IMR-90 (cell line): ENCODE measurements at regions not wholly inside any gene's neighbourhood (a gene's known extent, or its start where the extent isn't known, plus 50 kb on each side); places are given as distances from the start of the nearest gene placed in this dataset.

ENCODE experiments used
- ATAC-seq: fragments of 200-7000 bp; cut with Tn5 transposase; 2 replicates; pipeline ENCODE4 v1.9.1; 2020; ENCODE audit warnings: low read depth, mild to moderate bottlenecking, moderate library complexity
- BruUV-seq: library from RNA; stranded (reverse); fragments of 400-500 nt; replicated peaks from 2 replicates; lab custom pipeline; 2021; lab: Mats Ljungman, UMichigan
- CTCF ChIA-PET: fragments of 300-600 bp; formaldehyde crosslinking; extraction: SDS; loops from one replicate; lab custom pipeline; 2021; ENCODE audit warnings: antibody characterized with exemption; lab: Yijun Ruan, JAX
- POLR2A ChIA-PET: fragments of 300-600 bp; sonication (Branson Sonifier 250); formaldehyde crosslinking; loops from one replicate; lab custom pipeline; 2022; ENCODE audit warnings: antibody characterized with exemption; ENCODE audit not compliant: unreplicated experiment; lab: Charles Lee
- DNase-seq: peaks from one replicate; pipeline ENCODE4 v3.0.0; 2013
- H2AFZ ChIP-seq: replicated peaks from 2 replicates; pipeline ENCODE3; 2013; ENCODE audit warnings: low read length, mild to moderate bottlenecking; ENCODE audit not compliant: poor library complexity
- H2AK5ac ChIP-seq: 2 replicates; pipeline ENCODE4 v1.6.1; 2013; ENCODE audit warnings: low read depth, low read length, inconsistent platforms
- H2AK9ac ChIP-seq: replicated peaks from 2 replicates; pipeline ENCODE3; 2013; ENCODE audit warnings: mild to moderate bottlenecking, low read depth, low read length, moderate library complexity; ENCODE audit not compliant: poor library complexity
- H2BK120ac ChIP-seq: 2 replicates; pipeline ENCODE4 v1.6.1; 2013; ENCODE audit warnings: low read depth, low read length, inconsistent platforms
- H2BK15ac ChIP-seq: 3 replicates; pipeline ENCODE4 v1.6.1; 2013; ENCODE audit warnings: low read depth, low read length, inconsistent platforms
- H2BK20ac ChIP-seq: 2 replicates; pipeline ENCODE4 v1.6.1; 2013; ENCODE audit warnings: low read depth, mild to moderate bottlenecking, inconsistent platforms, low read length, moderate library complexity
- H2BK5ac ChIP-seq: 2 replicates; pipeline ENCODE4 v1.6.1; 2013; ENCODE audit warnings: mild to moderate bottlenecking, low read depth, low read length, inconsistent platforms; ENCODE audit not compliant: poor library complexity, severe bottlenecking
- H3K14ac ChIP-seq: replicated peaks from 2 replicates; pipeline ENCODE4 v1.6.1; 2013; ENCODE audit warnings: low read depth, low read length, inconsistent platforms
- H3K18ac ChIP-seq: 2 replicates; pipeline ENCODE4 v1.6.1; 2013; ENCODE audit warnings: low read depth, low read length, control low read depth
- H3K23ac ChIP-seq: 2 replicates; pipeline ENCODE4 v1.6.1; 2013; ENCODE audit warnings: low read depth, low read length, inconsistent platforms
- H3K27ac ChIP-seq: 2 replicates; pipeline ENCODE4 v1.5.1; 2013; ENCODE audit warnings: mild to moderate bottlenecking, control low read depth, low read length; ENCODE audit not compliant: insufficient read depth
- H3K27me3 ChIP-seq: 2 replicates; pipeline ENCODE4 v1.6.1; 2013; ENCODE audit warnings: low read length; ENCODE audit not compliant: control insufficient read depth, insufficient read depth
- H3K36me3 ChIP-seq: 2 replicates; pipeline ENCODE4 v1.6.1; 2013; ENCODE audit warnings: low read length, mixed read lengths; ENCODE audit not compliant: control insufficient read depth, insufficient read depth
- H3K4ac ChIP-seq: 2 replicates; pipeline ENCODE4 v1.6.1; 2013; ENCODE audit warnings: low read depth, low read length, inconsistent platforms
- H3K4me1 ChIP-seq: 2 replicates; pipeline ENCODE4 v1.6.1; 2013; ENCODE audit warnings: low read length, mixed read lengths; ENCODE audit not compliant: control insufficient read depth, insufficient read depth
- H3K4me2 ChIP-seq: 2 replicates; pipeline ENCODE4 v1.6.1; 2013; ENCODE audit warnings: low read depth, mild to moderate bottlenecking, control low read depth, low read length, moderate library complexity
- H3K4me3 ChIP-seq: 2 replicates; pipeline ENCODE4 v1.5.1; 2013; ENCODE audit warnings: low read depth, mild to moderate bottlenecking, control low read depth, low read length, moderate library complexity; ENCODE audit not compliant: insufficient read depth
- H3K56ac ChIP-seq: 2 replicates; pipeline ENCODE4 v1.6.1; 2013; ENCODE audit warnings: low read length, inconsistent platforms; ENCODE audit not compliant: insufficient read depth; ENCODE audit errors: extremely low read depth
- H3K79me1 ChIP-seq, 2 experiments: 2 replicates each; pipeline ENCODE4 v1.6.1; 2013; ENCODE audit warnings: low read length in 2 of 2, inconsistent platforms in 1 of 2, low read depth in 1 of 2
- H3K9ac ChIP-seq: 2 replicates; pipeline ENCODE4 v1.6.1; 2013; ENCODE audit warnings: low read depth, low read length, control low read depth
- H3K9me1 ChIP-seq: 2 replicates; pipeline ENCODE4 v1.6.1; 2013; ENCODE audit warnings: low read length, inconsistent platforms; ENCODE audit not compliant: insufficient read depth
- H3K9me3 ChIP-seq: 2 replicates; pipeline ENCODE4 v1.6.1; 2013; ENCODE audit warnings: low read length; ENCODE audit not compliant: control insufficient read depth, insufficient read depth
- H4K20me1 ChIP-seq: 2 replicates; pipeline ENCODE4 v1.6.1; 2013; ENCODE audit warnings: low read length, inconsistent platforms; ENCODE audit not compliant: insufficient read depth
- H4K5ac ChIP-seq: 2 replicates; pipeline ENCODE4 v1.6.1; 2013; ENCODE audit warnings: mild to moderate bottlenecking, low read depth, low read length, control low read depth
- H4K8ac ChIP-seq, 2 experiments: 2 replicates each; pipeline ENCODE4 v1.6.1; 2013; ENCODE audit warnings: low read depth in 2 of 2, low read length in 2 of 2, control low read depth in 1 of 2, inconsistent platforms in 1 of 2
- H4K91ac ChIP-seq: 2 replicates; pipeline ENCODE4 v1.6.1; 2013; ENCODE audit warnings: low read depth, low read length, inconsistent platforms; ENCODE audit not compliant: insufficient read depth
- BHLHE40 ChIP-seq: fragments of 150-350 bp; IDR thresholded peaks from 2 replicates; pipeline ENCODE4 v1.6.1; 2016; ENCODE audit warnings: mild to moderate bottlenecking, low read depth, low read length
- CHD1 ChIP-seq: IDR thresholded peaks from 2 replicates; pipeline ENCODE4 v1.6.1; 2012; ENCODE audit warnings: low read depth, low read length, improper control_type of control experiment
- RAD21 ChIP-seq: IDR thresholded peaks from 2 replicates; pipeline ENCODE4 v1.6.1; 2012; ENCODE audit warnings: low read length, improper control_type of control experiment
- SMC3 ChIP-seq: fragments of 150-350 bp; IDR thresholded peaks from 2 replicates; pipeline ENCODE4 v1.6.1; 2016; ENCODE audit warnings: low read depth, mild to moderate bottlenecking, antibody characterized with exemption, low read length, moderate library complexity
- WGBS, 2 experiments: methylation state at CpG; one replicate each; pipeline versions ENCODE4 v1.1.5 to v1.1.7; 2013; ENCODE audit warnings: missing lambda C conversion rate in 2 of 2; ENCODE audit not compliant: insufficient read length in 1 of 2; ENCODE audit errors: extremely low coverage in 2 of 2; 5-methylcytosine and 5-hydroxymethylcytosine counted together
- dilution Hi-C: fragments of 300-500 bp; cut with HindIII; formaldehyde crosslinking; loops from one replicate; pipeline ENCODE4 v1.14.3; 2018; ENCODE audit warnings: low sequenced_read_pairs; ENCODE audit not compliant: unreplicated experiment
- in situ Hi-C: fragments of 300-500 bp; cut with MboI; formaldehyde crosslinking; loops from 3 replicates; pipeline ENCODE4 v1.14.3; 2019; ENCODE audit warnings: low sequenced_read_pairs, inconsistent platforms, mixed read lengths
- intact Hi-C: fragments of 100-400 bp; cut with micrococcal nuclease; formaldehyde crosslinking; loops from 2 replicates; pipeline ENCODE4 v1.10.0; 2022
- TF ChIP-seq, protein P1 (sequence below): fragments of 150-350 bp; IDR thresholded peaks from 2 replicates; pipeline ENCODE4 v1.6.1; 2016; ENCODE audit warnings: low read depth, mild to moderate bottlenecking, low read length, moderate library complexity, borderline replicate concordance
- TF ChIP-seq, protein P2 (sequence below): conservative IDR thresholded peaks from 2 replicates; pipeline ENCODE4 v1.5.1; 2012; ENCODE audit warnings: mild to moderate bottlenecking, low read depth, low read length, improper control_type of control experiment

DNA sequence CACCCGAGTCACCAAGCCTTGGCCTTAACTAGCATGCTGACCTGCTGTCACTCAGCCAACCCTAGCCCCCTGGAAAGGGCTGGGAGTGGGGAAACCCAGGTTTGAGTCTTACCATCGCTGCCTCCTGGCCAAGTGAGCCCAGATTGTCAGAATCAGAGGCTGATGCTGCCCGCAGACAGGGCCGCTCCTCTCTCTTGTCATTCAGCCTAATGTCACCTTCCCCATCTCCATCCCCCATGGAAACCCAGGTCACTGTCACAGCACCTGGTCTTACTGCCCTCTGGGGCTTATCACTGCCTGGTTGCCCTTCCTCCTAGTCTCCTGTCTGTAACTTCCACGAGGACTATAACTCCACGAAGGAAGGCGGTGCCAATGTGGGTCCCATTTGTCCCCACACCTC lies 53.6 kb upstream of the CASZ1 start:
- no peak overlapping the region for H2AK5ac ChIP-seq
- H2BK15ac ChIP-seq, result no peak overlapping the region
- H2AFZ ChIP-seq, result no peak overlapping the region
- no peak overlapping the region for H3K18ac ChIP-seq
- H3K79me1 ChIP-seq, result no peaks in the 10 kb centered on the region
- H3K14ac ChIP-seq, result no peak overlapping the region
- H4K91ac ChIP-seq, result no peak overlapping the region
- peaks cover 22% of the 10 kb centered on the region for H3K27me3 ChIP-seq
- peaks cover 4% of the 10 kb centered on the region for H3K9me3 ChIP-seq
- no peak overlapping the region for H2BK5ac ChIP-seq
- no peak overlapping the region for H3K23ac ChIP-seq
- H3K4me1 ChIP-seq, result no peaks in the 10 kb centered on the region
- H2AK9ac ChIP-seq, result peak overlapping the region; percentile 55
- no peak for DNase-seq
- H3K9ac ChIP-seq, result no peak overlapping the region
- H3K9me1 ChIP-seq, result peaks cover 6% of the 10 kb centered on the region; the same call in 1 of the 2 replicates
- CTCF ChIA-PET, result no interaction called here
- H4K8ac ChIP-seq, result no peak overlapping the region
- no peak overlapping the region for H2BK20ac ChIP-seq
- no peak overlapping the region for H3K4me2 ChIP-seq
- H2BK120ac ChIP-seq, result no peak overlapping the region
- intact Hi-C loops, result no loop called here
- in situ Hi-C loops, result no loop called here
- no peak overlapping the region for H4K5ac ChIP-seq
- POLR2A ChIA-PET, result no interaction called here
- dilution Hi-C loops, result no loop called here
- TF ChIP-seq, protein P1, sequence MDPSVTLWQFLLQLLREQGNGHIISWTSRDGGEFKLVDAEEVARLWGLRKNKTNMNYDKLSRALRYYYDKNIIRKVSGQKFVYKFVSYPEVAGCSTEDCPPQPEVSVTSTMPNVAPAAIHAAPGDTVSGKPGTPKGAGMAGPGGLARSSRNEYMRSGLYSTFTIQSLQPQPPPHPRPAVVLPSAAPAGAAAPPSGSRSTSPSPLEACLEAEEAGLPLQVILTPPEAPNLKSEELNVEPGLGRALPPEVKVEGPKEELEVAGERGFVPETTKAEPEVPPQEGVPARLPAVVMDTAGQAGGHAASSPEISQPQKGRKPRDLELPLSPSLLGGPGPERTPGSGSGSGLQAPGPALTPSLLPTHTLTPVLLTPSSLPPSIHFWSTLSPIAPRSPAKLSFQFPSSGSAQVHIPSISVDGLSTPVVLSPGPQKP, result no peak
- TF ChIP-seq, protein P2, sequence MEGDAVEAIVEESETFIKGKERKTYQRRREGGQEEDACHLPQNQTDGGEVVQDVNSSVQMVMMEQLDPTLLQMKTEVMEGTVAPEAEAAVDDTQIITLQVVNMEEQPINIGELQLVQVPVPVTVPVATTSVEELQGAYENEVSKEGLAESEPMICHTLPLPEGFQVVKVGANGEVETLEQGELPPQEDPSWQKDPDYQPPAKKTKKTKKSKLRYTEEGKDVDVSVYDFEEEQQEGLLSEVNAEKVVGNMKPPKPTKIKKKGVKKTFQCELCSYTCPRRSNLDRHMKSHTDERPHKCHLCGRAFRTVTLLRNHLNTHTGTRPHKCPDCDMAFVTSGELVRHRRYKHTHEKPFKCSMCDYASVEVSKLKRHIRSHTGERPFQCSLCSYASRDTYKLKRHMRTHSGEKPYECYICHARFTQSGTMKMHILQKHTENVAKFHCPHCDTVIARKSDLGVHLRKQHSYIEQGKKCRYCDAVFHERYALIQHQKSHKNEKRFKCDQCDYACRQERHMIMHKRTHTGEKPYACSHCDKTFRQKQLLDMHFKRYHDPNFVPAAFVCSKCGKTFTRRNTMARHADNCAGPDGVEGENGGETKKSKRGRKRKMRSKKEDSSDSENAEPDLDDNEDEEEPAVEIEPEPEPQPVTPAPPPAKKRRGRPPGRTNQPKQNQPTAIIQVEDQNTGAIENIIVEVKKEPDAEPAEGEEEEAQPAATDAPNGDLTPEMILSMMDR, result no peak
- TF ChIP-seq SMC3, result no peak
- no peak for TF ChIP-seq CHD1
- TF ChIP-seq RAD21, result no peak
- no peak for TF ChIP-seq BHLHE40
- H3K36me3 ChIP-seq, result no peaks in the 10 kb centered on the region
- no peak overlapping the region for H3K4me3 ChIP-seq
- 20% methylated on average over 1 of the region's 7 CpGs; no CpG with 5 or more reads in 1 of the 2 experiments for WGBS, 2 experiments
- no TSS peak for BruUV-seq
- no peak overlapping the region for H3K27ac ChIP-seq
- H3K4ac ChIP-seq, result no peak overlapping the region
- ATAC-seq, result no peak
- no peak overlapping the region for H3K56ac ChIP-seq
- no peaks in the 10 kb centered on the region for H4K20me1 ChIP-seq
